AG09319 (cell line): ENCODE measurements at regions not wholly inside any gene's neighbourhood (a gene's known extent, or its start where the extent isn't known, plus 50 kb on each side); places are given as distances from the start of the nearest gene placed in this dataset.

ENCODE experiments used
- DNase-seq: peaks from one replicate; pipeline ENCODE4 v3.0.0-alpha.2; 2010; ENCODE audit warnings: low read depth; ENCODE audit errors: extremely low read depth
- TF ChIP-seq, protein P1 (sequence below): IDR thresholded peaks from 2 replicates; pipeline ENCODE4 v1.5.1; 2011; ENCODE audit warnings: low read depth, mild to moderate bottlenecking, inconsistent platforms, low read length, moderate library complexity

DNA sequence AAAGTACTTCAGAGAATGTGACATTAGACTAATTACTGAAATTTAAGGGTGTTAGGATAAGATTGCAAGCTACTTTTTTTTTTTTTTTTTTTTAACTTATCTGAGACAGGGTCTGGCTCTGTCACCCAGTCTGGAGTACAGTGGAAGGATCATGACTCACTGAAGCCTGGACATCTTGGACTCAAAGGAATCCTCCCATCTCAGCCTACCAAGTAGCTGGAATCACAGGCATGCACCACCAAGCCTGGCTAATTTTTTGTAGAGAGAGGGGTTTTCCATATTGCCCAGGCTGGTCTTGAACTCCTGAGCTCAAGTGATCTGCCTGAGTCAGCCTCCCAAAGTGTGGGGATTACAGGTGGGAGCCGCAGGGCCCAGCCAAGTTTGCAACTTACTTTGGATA is 1246.0 kb upstream of the ZEB2 start:
- no peak for DNase-seq
- TF ChIP-seq, protein P1, sequence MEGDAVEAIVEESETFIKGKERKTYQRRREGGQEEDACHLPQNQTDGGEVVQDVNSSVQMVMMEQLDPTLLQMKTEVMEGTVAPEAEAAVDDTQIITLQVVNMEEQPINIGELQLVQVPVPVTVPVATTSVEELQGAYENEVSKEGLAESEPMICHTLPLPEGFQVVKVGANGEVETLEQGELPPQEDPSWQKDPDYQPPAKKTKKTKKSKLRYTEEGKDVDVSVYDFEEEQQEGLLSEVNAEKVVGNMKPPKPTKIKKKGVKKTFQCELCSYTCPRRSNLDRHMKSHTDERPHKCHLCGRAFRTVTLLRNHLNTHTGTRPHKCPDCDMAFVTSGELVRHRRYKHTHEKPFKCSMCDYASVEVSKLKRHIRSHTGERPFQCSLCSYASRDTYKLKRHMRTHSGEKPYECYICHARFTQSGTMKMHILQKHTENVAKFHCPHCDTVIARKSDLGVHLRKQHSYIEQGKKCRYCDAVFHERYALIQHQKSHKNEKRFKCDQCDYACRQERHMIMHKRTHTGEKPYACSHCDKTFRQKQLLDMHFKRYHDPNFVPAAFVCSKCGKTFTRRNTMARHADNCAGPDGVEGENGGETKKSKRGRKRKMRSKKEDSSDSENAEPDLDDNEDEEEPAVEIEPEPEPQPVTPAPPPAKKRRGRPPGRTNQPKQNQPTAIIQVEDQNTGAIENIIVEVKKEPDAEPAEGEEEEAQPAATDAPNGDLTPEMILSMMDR, result no peak

DNA sequence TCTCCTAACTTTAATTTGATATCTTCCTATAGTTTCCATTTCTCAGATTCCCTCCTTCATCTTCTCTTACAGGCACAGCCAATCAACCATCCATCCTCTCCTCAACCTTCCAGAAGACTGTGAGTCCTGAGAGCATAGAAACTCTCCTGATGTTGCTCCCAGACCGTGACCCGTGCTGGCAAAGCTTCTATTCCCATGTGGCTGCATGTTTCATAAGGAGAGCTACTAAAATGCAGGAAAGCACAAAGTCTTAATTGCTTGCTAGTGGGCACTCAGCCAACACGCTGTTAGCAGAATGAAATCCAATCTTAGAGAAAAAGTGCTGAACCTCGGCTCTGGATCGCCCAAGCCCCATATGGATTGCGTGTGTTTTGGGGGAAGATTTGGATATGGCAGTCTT is 1244.7 kb upstream of the ZEB2 start:
- peak; percentile 47 for DNase-seq
- TF ChIP-seq, protein P1, result no peak

DNA sequence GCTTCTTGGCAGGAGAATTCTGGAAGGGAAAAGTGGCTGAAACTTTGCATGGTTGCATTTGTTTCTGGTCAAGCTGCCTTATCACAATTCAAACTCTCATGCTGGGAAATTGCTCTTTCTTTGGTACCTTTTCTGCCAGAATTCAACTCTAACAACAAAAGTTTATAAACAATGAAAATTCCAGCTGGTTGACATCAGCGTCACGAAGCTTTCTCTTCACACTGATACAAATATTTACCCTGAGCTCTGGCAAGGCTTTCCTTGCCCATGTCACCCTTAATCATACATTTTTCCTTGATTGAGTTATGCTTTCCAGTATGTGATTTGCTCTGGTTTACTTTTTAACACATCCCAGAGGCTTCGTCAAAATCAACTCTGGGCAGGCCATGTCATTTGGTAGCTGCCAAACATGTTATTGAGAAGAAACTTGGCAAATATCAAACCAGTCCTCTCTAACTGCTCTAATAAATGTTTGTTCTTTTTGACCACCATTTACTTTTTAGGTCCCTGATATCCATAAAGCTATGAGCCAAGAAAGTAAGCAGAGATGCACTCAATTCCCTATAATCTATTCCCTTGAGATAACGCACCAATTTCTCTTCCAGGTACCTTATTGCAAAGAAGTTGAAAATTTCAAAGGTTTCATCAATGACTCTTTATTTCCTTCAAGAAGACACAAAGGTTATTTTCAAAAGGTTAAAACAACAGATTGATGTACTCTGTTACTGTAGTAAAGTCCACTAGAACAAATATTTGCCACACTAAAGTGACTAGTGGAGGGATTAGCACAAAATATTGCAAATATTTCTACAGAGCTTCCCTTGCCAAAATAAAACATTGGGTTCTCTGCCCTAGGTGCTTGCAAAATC is 1241.1 kb upstream of the ZEB2 start:
- peak; percentile 77 for DNase-seq
- TF ChIP-seq, protein P1, result no peak

DNA sequence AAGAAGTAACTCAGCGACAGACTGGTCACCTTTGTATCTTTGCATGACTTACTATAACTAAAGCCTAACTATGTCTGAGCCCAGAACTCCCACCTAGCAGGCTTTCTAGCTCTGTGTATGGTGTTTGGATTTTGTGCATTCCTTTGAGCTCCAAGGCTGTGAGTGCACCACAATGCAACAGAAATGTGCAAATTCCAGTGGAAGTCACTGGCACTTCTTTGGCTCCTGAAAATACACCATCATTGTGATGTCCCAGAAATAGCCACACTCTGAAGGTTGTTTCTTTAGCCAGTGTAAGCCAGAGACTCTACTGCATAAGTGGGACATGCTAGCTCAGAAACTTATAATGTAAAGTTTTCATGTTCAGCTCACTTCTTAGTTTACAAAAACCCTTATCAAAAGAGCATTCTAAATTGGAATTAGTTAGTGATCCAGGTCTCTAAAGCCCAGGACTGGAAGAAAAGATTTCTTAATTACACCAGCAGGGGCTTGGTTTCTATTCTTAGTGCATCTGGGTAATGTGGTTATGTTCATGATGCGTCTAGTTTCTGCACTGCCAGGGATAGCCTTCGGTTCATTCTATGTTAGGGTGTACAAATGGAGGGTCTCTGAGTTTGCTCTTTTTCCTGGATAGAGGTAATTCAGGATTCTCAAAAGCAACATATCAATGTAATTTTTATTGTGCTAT is 1239.5 kb upstream of the ZEB2 start:
- TF ChIP-seq, protein P1, result no peak

DNA sequence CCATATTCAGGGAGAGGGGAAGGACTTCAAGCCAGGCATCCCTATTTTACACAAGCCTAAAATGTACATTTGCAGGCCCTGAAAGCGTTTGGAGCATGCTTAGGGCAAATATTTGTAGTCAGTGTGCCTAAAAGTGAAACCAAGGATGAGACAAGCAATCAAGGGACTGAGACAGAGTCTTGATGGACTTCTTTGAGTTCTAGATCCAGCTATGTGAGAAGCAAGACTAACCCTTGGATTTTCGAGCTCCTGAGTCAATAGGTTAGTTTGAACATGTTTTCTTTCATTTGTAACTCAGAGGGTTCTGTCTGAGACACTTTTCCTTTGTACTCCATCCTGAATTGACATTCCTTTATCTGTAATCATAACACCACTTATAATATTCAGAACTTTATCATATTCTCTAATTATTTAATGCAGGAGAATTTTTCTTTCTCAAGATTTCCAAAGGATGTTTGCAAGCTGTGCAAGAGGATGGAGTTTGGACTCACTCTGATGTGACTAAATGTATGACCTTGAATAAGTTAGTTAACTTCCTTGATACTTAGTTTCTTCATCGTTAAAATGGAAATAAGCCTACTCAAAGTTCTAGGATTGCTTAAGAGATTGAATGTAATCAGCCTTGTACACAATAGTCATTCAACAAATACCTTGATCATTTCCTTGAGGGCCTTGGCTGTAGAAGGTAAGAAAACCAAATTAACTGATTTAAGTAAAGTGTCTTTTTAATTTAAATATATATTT is 1237.8 kb upstream of the ZEB2 start:
- TF ChIP-seq, protein P1, result no peak
- no peak for DNase-seq

More for the DNA sequence above, 1239.5 kb upstream of the ZEB2 start:
- no peak for DNase-seq

DNA sequence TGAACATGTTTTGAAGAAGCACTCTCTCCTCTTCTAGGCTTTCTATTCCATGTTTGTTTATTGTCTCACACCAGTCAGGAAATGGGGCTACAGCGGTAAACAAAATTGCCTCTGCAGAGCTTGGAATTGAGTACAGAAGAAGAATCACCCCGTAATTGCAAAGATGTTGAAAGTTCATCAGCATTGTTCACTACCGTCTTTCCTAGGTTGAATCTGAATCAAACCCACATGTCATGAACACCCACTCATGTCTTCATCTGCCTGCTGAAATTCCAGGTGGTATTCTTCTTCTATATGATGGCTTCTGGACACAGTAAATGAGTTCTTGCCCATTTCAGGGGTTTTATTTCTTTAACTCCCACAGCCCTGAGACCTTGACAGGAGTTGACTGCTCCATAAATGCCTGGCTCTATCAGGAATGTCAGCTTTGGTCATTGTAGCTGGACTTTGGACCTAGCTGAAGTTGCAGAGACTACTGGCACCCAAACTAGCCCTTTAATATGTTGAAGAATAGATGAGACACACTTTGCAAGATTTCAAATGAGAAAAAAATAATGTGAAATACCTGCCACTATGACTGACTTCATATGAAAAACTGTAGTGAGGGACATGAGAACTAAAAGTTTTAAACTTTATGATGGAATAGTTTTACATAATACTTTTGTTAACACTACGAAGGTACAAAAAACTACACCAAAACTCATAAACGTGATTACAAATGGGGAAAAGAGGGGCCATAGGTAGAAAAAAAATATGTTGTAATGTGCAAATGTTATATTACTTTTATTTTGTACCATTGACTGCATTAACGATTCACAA is 1235.3 kb upstream of the ZEB2 start:
- no peak for DNase-seq

More for the DNA sequence above, 1235.3 kb upstream of the ZEB2 start:
- TF ChIP-seq, protein P1, result no peak
